HEK293 (cell line): ENCODE measurements at regions not wholly inside any gene's neighbourhood (a gene's known extent, or its start where the extent isn't known, plus 50 kb on each side); places are given as distances from the start of the nearest gene placed in this dataset.

ENCODE experiments used
- GLIS1 ChIP-seq: fragments of 450-650 bp; formaldehyde crosslinking; IDR thresholded peaks from 2 replicates; pipeline ENCODE4 v1.5.1; 2016; ENCODE audit warnings: missing biosample characterization, missing genetic modification characterization
- KLF10 ChIP-seq: fragments of 450-650 bp; IDR thresholded peaks from 2 replicates; pipeline ENCODE4 v1.5.1; 2018; ENCODE audit warnings: missing biosample characterization, mild to moderate bottlenecking, missing genetic modification characterization
- KLF16 ChIP-seq: fragments of 450-650 bp; formaldehyde crosslinking; IDR thresholded peaks from 2 replicates; pipeline ENCODE4 v1.5.1; 2017; ENCODE audit warnings: missing biosample characterization, missing genetic modification characterization
- SP3 ChIP-seq: fragments of 450-650 bp; formaldehyde crosslinking; IDR thresholded peaks from 2 replicates; pipeline ENCODE4 v1.5.1; 2016; ENCODE audit warnings: missing biosample characterization, missing genetic modification characterization
- SP7 ChIP-seq: fragments of 450-650 bp; formaldehyde crosslinking; IDR thresholded peaks from 2 replicates; pipeline ENCODE4 v1.5.1; 2016; ENCODE audit warnings: missing biosample characterization, missing genetic modification characterization
- ZBTB1 ChIP-seq: fragments of 450-650 bp; formaldehyde crosslinking; IDR thresholded peaks from 2 replicates; pipeline ENCODE4 v1.5.1; 2016; ENCODE audit warnings: missing biosample characterization, missing genetic modification characterization
- ZBTB17 ChIP-seq: fragments of 450-650 bp; formaldehyde crosslinking; IDR thresholded peaks from 2 replicates; pipeline ENCODE4 v1.5.1; 2016; ENCODE audit warnings: missing biosample characterization, missing genetic modification characterization
- ZBTB48 ChIP-seq: fragments of 450-650 bp; formaldehyde crosslinking; IDR thresholded peaks from 2 replicates; pipeline ENCODE4 v1.5.1; 2016; ENCODE audit warnings: missing biosample characterization, missing genetic modification characterization
- ZBTB8A ChIP-seq: fragments of 450-650 bp; formaldehyde crosslinking; IDR thresholded peaks from 2 replicates; pipeline ENCODE4 v1.5.1; 2016; ENCODE audit warnings: missing biosample characterization, missing genetic modification characterization
- ZEB2 ChIP-seq: fragments of 450-650 bp; formaldehyde crosslinking; IDR thresholded peaks from 2 replicates; pipeline ENCODE4 v1.5.1; 2016; ENCODE audit warnings: missing biosample characterization, missing genetic modification characterization
- ZFP37 ChIP-seq: fragments of 450-650 bp; formaldehyde crosslinking; IDR thresholded peaks from 2 replicates; pipeline ENCODE4 v1.5.1; 2016; ENCODE audit warnings: missing biosample characterization, missing genetic modification characterization
- ZFP69B ChIP-seq: fragments of 450-650 bp; formaldehyde crosslinking; IDR thresholded peaks from 2 replicates; pipeline ENCODE4 v1.5.1; 2016; ENCODE audit warnings: missing biosample characterization, missing genetic modification characterization
- ZNF146 ChIP-seq: fragments of 450-650 bp; formaldehyde crosslinking; IDR thresholded peaks from 2 replicates; pipeline ENCODE4 v1.5.1; 2016; ENCODE audit warnings: missing biosample characterization, missing genetic modification characterization
- ZNF335 ChIP-seq: fragments of 450-650 bp; formaldehyde crosslinking; conservative IDR thresholded peaks from 2 replicates; pipeline ENCODE4 v1.5.1; 2016; ENCODE audit warnings: missing biosample characterization, missing genetic modification characterization
- ZNF394 ChIP-seq: fragments of 450-650 bp; formaldehyde crosslinking; IDR thresholded peaks from 2 replicates; pipeline ENCODE4 v1.5.1; 2016; ENCODE audit warnings: missing biosample characterization, missing genetic modification characterization, mild to moderate bottlenecking, moderate library complexity, borderline replicate concordance
- ZNF501 ChIP-seq: fragments of 450-650 bp; formaldehyde crosslinking; IDR thresholded peaks from 2 replicates; pipeline ENCODE4 v1.5.1; 2016; ENCODE audit warnings: missing biosample characterization, missing genetic modification characterization
- ZNF558 ChIP-seq: fragments of 450-650 bp; formaldehyde crosslinking; IDR thresholded peaks from 2 replicates; pipeline ENCODE4 v1.5.1; 2016; ENCODE audit warnings: missing biosample characterization, missing genetic modification characterization
- ZNF571 ChIP-seq: fragments of 450-650 bp; formaldehyde crosslinking; IDR thresholded peaks from 2 replicates; pipeline ENCODE4 v1.5.0; 2017; ENCODE audit warnings: missing biosample characterization, missing genetic modification characterization
- ZNF629 ChIP-seq: fragments of 450-650 bp; formaldehyde crosslinking; IDR thresholded peaks from 2 replicates; pipeline ENCODE4 v1.5.1; 2017; ENCODE audit warnings: missing biosample characterization, missing genetic modification characterization
- ZNF654 ChIP-seq: fragments of 450-650 bp; formaldehyde crosslinking; IDR thresholded peaks from 2 replicates; pipeline ENCODE4 v1.5.1; 2016; ENCODE audit warnings: low read depth, missing biosample characterization, missing genetic modification characterization
- ZSCAN30 ChIP-seq: fragments of 450-650 bp; IDR thresholded peaks from 2 replicates; pipeline ENCODE4 v1.5.1; 2018; ENCODE audit warnings: missing biosample characterization, mild to moderate bottlenecking, missing genetic modification characterization, moderate library complexity
- TF ChIP-seq, protein P1 (sequence below): sonication (generic); formaldehyde crosslinking; IDR thresholded peaks from 2 replicates; pipeline ENCODE4 v1.8.1; 2022; ENCODE audit warnings: mild to moderate bottlenecking, moderate library complexity, missing genetic modification reagents
- TF ChIP-seq, protein P2 (sequence below): fragments of 450-650 bp; formaldehyde crosslinking; IDR thresholded peaks from 2 replicates; pipeline ENCODE4 v1.5.1; 2016; ENCODE audit warnings: missing biosample characterization, missing genetic modification characterization
- TF ChIP-seq, protein P3 (sequence below): fragments of 450-650 bp; formaldehyde crosslinking; optimal IDR thresholded peaks from 2 replicates; pipeline ENCODE3; 2016; ENCODE audit warnings: missing biosample characterization, mild to moderate bottlenecking, missing genetic modification characterization
- TF ChIP-seq, protein P4 (sequence below): fragments of 450-650 bp; formaldehyde crosslinking; IDR thresholded peaks from 2 replicates; pipeline ENCODE4 v1.5.1; 2017; ENCODE audit warnings: missing biosample characterization, mild to moderate bottlenecking, missing genetic modification characterization, moderate library complexity
- TF ChIP-seq, protein P5 (sequence below): fragments of 450-650 bp; formaldehyde crosslinking; IDR thresholded peaks from 2 replicates; pipeline ENCODE4 v1.5.1; 2016; ENCODE audit warnings: missing biosample characterization, missing genetic modification characterization
- TF ChIP-seq, protein P6 (sequence below): fragments of 450-650 bp; formaldehyde crosslinking; IDR thresholded peaks from 2 replicates; pipeline ENCODE4 v1.5.1; 2016; ENCODE audit warnings: missing biosample characterization, missing genetic modification characterization

DNA sequence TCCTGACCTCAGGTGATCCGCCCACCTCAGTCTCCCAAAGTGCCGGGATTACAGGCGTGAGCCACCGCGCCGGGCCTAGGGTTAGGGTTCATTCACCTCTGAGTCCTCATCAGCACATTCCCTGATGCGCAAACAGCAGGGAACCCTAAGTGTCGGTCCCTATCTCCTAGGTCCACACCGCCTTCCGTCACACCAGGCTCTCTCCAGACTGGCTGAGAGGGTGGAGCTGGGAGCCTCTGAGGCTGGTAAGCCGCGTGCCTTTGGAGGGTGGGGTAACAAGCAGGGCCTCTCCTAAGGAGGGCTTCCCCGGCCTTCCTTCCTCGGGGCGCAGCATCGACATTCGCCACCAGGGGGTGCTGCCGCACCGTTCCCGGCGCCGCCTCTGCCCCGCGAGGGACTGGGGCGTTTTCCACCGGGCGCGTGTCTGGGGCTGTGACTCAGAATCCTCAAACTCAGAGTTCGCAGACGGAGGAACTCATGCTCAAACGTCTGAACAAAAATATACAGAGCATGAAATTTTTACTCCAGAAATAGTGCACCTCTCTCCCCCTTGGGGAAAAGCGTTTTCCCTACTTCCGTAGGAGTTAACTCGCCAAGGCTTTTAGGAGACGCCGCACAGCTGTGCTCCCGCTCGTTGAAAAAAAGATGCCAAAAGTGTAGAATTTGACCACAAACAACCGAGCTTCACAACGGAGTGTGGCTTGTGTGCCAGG lies 63.9 kb upstream of the ASAP2 start (continued):
- TF ChIP-seq ZSCAN30 (tag by site-specific recombination): 0 out of 2 replicates have a peak, but pooled peaks have one; percentile 21
- TF ChIP-seq GLIS1 (tag by site-specific recombination): 0 out of 2 replicates have a peak, but pooled peaks have one; percentile 19
- TF ChIP-seq ZBTB17 (tag by site-specific recombination): peak; percentile 81
- no peak for TF ChIP-seq ZNF571 (tag by site-specific recombination)
- TF ChIP-seq ZNF501 (tag by site-specific recombination): peak; percentile 81; the same call in 1 of the 2 replicates
- TF ChIP-seq, protein P1, sequence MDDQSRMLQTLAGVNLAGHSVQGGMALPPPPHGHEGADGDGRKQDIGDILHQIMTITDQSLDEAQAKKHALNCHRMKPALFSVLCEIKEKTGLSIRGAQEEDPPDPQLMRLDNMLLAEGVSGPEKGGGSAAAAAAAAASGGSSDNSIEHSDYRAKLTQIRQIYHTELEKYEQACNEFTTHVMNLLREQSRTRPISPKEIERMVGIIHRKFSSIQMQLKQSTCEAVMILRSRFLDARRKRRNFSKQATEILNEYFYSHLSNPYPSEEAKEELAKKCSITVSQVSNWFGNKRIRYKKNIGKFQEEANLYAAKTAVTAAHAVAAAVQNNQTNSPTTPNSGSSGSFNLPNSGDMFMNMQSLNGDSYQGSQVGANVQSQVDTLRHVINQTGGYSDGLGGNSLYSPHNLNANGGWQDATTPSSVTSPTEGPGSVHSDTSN: 0 out of 2 replicates have a peak, but pooled peaks have one; percentile 39
- peak; percentile 85 for TF ChIP-seq ZNF654 (tag by site-specific recombination)
- TF ChIP-seq ZBTB1 (tag by site-specific recombination): no peak
- TF ChIP-seq ZEB2: peak; percentile 57
- TF ChIP-seq ZNF335 (tag by site-specific recombination): peak; percentile 50
- TF ChIP-seq, protein P2, sequence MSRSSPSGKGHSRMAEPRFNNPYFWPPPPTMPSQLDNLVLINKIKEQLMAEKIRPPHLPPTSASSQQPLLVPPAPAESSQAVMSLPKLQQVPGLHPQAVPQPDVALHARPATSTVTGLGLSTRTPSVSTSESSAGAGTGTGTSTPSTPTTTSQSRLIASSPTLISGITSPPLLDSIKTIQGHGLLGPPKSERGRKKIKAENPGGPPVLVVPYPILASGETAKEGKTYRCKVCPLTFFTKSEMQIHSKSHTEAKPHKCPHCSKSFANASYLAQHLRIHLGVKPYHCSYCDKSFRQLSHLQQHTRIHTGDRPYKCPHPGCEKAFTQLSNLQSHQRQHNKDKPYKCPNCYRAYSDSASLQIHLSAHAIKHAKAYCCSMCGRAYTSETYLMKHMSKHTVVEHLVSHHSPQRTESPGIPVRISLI (tag by site-specific recombination): no peak
- TF ChIP-seq ZNF558: no peak
- TF ChIP-seq ZBTB48: peak; percentile 87
- TF ChIP-seq, protein P3, sequence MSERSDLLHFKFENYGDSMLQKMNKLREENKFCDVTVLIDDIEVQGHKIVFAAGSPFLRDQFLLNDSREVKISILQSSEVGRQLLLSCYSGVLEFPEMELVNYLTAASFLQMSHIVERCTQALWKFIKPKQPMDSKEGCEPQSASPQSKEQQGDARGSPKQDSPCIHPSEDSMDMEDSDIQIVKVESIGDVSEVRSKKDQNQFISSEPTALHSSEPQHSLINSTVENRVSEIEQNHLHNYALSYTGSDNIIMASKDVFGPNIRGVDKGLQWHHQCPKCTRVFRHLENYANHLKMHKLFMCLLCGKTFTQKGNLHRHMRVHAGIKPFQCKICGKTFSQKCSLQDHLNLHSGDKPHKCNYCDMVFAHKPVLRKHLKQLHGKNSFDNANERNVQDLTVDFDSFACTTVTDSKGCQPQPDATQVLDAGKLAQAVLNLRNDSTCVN (tag by site-specific recombination): peak; percentile 46
- 0 out of 2 replicates have a peak, but pooled peaks have one; percentile 21 for TF ChIP-seq ZNF629 (tag by site-specific recombination)
- TF ChIP-seq, protein P4, sequence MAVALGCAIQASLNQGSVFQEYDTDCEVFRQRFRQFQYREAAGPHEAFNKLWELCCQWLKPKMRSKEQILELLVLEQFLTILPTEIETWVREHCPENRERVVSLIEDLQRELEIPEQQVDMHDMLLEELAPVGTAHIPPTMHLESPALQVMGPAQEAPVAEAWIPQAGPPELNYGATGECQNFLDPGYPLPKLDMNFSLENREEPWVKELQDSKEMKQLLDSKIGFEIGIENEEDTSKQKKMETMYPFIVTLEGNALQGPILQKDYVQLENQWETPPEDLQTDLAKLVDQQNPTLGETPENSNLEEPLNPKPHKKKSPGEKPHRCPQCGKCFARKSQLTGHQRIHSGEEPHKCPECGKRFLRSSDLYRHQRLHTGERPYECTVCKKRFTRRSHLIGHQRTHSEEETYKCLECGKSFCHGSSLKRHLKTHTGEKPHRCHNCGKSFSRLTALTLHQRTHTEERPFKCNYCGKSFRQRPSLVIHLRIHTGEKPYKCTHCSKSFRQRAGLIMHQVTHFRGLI (tag by site-specific recombination): peak; percentile 19; the same call in 1 of the 2 replicates
- 0 out of 2 replicates have a peak, but pooled peaks have one; percentile 27 for TF ChIP-seq ZFP37 (tag by site-specific recombination)
- peak; percentile 33; the same call in 1 of the 2 replicates for TF ChIP-seq ZNF394 (tag by site-specific recombination)
- TF ChIP-seq KLF16: peak; percentile 50; the same call in 1 of the 2 replicates
- TF ChIP-seq, protein P5, sequence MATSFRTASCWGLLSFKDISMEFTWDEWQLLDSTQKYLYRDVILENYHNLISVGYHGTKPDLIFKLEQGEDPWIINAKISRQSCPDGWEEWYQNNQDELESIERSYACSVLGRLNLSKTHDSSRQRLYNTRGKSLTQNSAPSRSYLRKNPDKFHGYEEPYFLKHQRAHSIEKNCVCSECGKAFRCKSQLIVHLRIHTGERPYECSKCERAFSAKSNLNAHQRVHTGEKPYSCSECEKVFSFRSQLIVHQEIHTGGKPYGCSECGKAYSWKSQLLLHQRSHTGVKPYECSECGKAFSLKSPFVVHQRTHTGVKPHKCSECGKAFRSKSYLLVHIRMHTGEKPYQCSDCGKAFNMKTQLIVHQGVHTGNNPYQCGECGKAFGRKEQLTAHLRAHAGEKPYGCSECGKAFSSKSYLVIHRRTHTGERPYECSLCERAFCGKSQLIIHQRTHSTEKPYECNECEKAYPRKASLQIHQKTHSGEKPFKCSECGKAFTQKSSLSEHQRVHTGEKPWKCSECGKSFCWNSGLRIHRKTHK (tag by site-specific recombination): no peak
- peak; percentile 72 for TF ChIP-seq SP7 (tag by site-specific recombination)
- TF ChIP-seq, protein P6, sequence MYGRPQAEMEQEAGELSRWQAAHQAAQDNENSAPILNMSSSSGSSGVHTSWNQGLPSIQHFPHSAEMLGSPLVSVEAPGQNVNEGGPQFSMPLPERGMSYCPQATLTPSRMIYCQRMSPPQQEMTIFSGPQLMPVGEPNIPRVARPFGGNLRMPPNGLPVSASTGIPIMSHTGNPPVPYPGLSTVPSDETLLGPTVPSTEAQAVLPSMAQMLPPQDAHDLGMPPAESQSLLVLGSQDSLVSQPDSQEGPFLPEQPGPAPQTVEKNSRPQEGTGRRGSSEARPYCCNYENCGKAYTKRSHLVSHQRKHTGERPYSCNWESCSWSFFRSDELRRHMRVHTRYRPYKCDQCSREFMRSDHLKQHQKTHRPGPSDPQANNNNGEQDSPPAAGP (tag by site-specific recombination): 0 out of 2 replicates have a peak, but pooled peaks have one; percentile 55
- peak; percentile 50; the same call in 1 of the 2 replicates for TF ChIP-seq KLF10
- peak; percentile 83 for TF ChIP-seq ZBTB8A (tag by site-specific recombination)
- no peak for TF ChIP-seq ZFP69B (tag by site-specific recombination)
- TF ChIP-seq SP3 (tag by site-specific recombination): peak; percentile 47
- TF ChIP-seq ZNF146 (tag by site-specific recombination): no peak
